ENCODE measurements at regions not wholly inside any gene's neighbourhood (a gene's known extent, or its start where the extent isn't known, plus 50 kb on each side); places are given as distances from the start of the nearest gene placed in this dataset.

DNA sequence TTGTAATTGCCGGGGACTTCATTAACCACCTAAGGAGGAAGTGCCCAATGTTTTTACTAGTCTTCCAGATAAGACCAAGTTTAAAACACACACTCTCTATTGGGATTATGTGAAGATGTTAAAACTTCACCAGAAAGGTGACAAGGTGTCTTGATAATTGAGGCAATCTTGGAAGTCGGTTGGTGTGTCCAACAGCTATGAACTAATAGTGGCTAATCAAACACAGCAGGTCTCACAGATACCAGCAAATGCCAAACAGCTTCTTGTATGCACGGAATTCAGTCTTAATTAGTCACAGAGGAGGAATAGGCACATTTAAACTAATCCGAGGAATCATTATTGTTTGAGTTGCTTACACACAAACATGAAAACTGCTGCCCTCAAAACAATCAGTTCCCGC is 214.5 kb downstream of the SEC61B start:
- no peak for DNase-seq (ENCODE audit: low read depth)

DNA sequence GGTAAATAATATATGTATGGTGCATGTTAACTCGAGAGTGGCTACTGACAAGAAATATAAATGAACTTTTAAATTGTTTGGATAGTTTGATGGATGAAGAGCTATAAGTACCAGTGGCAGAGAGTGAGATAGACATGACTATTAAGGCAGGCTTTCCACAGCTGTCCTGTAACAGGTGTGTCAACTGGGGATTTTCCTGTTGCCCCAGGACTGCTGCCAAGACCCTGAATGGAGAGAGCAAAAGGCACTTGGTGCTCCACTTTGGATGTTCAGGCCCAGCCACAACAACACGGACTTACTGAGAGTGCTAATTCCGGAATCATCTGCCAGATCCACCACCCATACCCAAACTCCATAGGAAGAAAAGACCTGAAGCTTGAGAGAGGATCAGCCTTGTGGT is 215.1 kb downstream of the SEC61B start:
- no peak for DNase-seq (ENCODE audit: low read depth)

DNA sequence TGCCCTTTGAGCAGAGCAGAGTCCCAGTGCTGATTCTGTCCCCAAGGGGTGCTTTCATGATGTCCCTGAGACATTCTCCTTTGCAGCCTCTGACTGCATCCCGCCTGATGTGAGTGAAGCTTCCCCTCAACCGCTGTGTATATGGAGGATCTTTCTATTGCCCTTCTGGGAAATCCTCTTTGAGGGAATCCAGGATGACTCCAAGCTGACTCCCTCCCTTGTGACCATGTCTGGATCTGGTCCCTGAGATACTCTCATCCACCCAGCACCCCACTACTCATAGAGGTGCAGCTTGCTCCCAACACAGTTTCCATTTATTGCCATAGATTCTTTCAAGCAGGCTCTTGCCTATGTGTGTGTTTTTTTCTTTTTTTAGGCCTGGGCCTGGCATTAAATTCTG is 216.5 kb downstream of the SEC61B start:
- no peak for DNase-seq (ENCODE audit: low read depth)

DNA sequence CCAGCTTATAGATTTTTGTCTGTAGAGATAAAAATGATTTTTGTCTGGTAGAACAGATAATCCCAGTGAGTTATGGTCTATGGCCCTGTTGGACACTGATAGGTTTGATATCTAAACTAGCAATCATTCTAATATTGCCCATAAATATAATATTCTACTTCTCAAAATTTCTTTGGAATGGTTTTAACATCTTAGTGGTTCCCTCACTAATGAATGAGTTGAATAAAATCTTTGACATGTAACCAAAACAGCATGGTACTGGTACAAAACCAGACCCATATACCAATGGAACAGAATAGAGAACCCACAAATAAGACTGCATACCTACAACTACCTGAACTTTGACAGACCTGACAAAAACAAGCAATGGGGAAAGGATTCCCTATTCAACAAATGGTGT is 219.7 kb downstream of the SEC61B start:
- DNase-seq (ENCODE audit: low read depth): no peak

DNA sequence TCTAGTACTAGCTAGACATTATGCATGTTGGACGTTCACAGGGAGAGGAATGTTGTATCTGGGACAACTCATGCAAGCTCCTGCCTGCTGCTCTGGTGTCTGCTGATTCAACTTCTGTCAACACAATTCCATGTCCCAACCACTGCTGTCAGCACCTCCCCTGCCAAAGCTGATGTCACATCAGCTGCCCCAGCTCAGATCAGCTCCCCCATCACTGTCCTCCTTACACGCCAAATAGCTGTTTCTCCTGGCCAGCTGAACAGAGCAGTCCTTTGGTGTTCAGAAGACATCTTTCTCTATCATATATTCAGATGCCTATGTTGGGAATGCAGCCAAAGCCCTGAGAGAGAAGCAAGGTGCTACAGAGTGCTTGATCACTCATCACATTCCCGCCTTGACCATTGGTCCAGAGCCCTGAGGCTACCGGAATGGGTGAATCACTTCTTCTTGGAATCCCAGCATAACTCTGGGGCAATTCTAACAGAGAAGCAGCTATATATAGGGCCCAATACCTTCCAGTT is 223.3 kb downstream of the SEC61B start:
- peak; percentile 98 for DNase-seq (ENCODE audit: low read depth)

DNA sequence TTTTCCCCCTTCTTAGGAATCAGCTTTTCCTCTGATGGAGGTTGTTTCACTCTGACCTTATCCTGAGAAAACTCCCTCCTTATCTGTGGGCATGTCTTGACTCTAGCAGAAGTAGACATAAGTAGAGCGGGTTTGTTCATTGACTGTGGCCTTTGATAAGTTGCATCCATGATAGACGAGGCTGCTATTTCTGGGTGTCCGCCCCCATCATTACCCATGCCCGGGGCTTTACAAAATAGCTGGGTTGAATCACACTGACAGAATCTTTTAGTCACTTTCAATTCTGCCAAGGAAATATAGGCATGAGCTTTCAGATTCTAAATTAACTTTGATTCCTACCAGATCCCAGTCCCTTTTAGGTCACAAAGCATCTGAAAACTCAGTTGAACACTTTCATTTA is 223.8 kb downstream of the SEC61B start:
- no peak for DNase-seq (ENCODE audit: low read depth)

DNA sequence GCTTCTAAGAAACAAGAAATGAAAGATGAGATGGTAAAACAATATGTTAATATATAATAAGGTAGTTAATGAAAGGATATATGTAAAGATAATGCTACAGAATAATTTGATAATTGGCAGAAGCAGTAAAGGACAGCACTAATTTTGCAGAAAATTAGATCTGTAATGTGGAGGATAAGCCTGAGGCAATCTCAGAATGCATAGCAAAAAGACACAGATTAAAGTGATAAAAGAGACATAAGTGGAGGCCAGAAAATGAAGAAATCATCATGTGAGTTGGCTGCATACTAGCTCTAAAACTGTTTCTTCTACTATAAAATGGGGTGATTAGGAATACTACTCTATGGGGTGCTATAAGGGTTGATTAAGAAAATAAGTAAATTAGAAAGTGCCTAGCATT is 225.9 kb downstream of the SEC61B start:
- no peak for DNase-seq (ENCODE audit: low read depth)

DNA sequence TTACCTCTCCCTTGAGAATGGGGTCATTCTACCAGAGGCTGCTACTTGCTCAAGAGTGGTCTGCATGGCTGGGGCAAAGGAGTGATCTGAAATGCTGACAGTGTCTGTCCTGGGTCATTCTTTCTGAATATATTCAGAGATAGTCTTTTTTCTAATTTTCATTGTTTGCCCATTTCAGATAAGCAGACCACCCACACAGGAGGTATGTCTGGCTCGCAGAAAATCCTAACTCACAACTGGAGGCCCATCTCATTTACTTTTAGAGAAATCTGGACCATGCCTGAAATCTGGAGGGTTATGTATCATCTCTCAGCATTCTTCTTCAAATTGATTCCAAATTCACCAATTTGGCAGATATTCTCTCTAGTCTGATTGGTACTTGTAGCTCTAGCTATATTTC is 227.6 kb downstream of the SEC61B start:
- no peak for DNase-seq (ENCODE audit: low read depth)

DNA sequence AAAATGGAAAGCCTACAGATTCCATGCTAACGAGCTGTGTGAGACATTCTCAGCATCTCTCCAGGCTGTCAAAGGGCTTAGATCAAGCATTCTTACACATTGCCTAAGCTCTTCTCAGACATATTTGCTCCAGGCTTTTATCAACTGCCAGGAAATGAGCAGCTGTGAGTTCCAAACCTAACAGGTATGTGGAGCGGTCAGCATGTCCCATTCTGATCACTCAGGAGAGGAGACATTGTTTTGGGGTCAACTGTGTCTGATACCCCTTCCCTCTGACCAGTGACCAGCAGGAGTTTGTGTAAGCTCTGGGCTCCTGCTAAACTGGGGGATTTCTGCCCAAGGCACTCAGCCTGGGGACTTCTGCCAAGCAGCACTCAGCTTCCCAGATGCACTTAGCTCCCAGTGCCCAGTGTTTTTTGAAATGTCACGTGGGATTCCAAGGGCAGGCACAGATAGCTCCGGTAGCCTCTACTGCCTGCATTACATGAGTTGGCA is 229.1 kb downstream of the SEC61B start:
- DNase-seq (ENCODE audit: low read depth): peak; percentile 62

DNA sequence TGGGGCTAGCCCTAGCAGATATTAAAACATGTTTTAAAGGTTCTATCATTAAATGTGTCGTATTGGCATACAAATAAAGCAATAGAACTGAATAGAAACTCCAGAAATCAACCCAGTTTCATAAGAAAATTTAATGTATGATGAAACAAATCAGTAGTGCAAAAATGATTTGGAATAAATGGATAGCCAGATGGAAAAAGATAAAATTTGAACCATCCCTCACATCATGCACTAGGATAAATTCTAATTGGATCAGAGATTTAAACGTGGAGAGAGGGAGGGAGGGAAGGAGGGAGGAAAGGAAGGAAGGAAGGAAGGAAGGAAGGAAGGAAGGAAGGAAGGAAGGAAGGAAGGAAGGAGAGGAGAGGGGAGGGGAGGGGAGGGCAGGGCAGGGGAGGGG is 235.3 kb downstream of the SEC61B start:
- no peak for DNase-seq (ENCODE audit: low read depth)

DNA sequence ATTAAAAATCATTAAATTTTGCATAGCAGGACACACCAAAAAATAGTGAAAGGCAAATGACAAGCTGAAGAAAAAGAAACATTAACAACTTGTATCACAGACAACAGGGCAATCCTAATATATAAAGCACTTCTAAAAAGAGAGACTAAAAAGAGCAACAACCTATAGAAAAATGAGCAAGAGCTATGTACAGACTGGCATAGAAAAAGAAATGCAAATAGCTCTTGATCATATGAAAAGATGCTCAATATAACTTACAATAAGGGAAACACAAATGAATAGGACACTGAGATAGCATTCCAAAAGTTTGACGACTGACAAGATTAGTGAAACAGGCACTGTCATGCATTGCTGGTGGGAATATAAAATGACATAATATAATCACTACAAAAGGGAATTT is 235.9 kb downstream of the SEC61B start:
- no peak for DNase-seq (ENCODE audit: low read depth)

DNA sequence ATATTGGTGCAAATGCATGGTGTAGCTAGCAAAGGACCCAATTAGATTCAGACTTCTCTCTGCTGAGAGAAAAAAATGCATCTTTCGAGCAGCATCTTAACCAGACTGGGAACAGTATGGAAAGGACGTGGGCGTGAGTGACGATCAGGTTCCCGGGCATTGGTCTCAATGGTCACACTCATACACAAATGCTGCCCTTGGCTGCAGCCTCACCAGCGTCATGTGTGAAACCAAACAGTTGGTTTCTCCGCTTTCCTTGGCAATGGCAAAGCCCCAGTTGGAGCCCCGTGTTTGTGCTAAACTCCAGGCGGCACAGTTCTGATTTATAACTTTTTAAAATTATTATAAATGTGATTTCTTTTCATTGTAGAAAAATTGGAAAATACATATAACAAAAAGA is 237.8 kb downstream of the SEC61B start:
- DNase-seq (ENCODE audit: low read depth): no peak

DNA sequence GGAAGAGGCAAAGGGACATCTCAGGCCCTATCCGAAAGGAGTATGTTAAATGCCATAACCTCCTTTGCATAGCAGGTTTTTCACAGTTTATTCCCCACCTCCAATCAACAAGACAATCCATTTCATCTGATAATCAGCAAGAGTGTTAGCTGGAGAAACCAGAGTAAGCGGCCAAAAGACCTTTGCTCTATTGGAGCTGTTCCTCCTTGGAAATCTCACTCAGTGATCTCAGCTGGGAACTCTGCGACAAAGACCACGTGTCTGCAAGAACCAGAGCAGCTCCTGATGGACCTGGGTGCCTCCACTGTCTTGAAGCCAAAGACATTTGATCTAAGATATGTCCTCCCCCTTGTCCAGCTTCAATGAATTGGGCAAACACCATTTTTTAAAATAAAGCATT is 241.0 kb downstream of the SEC61B start:
- DNase-seq (ENCODE audit: low read depth): no peak

DNA sequence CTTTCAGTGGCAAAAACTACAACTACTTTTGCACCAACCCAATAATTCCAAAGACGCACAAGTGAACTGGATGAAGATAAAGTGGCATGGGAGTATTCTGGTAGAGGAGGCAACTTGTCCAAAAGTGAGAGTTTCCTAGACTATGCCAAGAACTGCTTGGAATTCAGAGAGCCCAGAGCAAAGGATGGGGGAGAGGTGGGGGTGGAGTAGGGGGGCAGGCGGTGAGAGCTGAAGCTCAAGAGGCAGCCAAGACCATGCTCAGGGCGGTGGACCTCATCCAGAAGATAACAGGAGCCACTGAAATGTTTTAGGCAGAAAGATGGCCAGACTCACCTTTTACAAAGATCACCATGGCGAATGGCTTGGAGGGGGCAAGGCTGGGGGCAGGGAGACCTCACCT is 242.5 kb downstream of the SEC61B start:
- no peak for DNase-seq (ENCODE audit: low read depth)

DNA sequence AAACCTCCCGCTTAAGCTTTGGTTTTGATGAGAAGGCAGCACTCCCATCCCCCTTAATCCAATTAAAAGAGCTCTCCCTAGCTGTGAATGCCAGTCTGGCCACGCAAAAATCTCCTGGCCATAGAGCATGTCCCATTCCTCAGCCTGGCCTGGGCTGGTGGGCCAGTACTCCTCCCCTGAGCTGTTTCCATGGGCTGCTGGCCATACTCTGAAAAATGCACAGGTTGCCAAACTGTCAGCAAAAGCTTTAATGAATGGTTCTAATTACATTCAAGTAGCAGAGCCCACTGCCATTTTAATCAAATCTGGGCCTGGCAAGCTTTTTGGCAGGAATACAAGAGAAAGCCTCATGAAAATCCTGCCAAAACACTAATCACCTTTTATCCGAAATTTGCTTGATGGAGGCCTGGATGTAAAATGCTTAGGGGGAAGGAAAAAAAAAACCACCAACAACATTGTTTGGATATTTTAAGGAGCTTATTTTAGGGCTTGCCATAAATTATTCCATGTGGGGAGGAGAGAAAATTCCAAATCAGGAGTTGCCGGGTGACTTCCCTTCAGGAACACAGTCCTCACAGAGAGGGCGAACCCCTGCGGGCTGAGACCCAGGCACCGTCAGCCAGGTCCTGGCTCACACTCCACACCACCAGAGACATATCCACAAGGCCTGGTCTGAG is 243.3 kb downstream of the SEC61B start:
- DNase-seq (ENCODE audit: low read depth): peak; percentile 82

DNA sequence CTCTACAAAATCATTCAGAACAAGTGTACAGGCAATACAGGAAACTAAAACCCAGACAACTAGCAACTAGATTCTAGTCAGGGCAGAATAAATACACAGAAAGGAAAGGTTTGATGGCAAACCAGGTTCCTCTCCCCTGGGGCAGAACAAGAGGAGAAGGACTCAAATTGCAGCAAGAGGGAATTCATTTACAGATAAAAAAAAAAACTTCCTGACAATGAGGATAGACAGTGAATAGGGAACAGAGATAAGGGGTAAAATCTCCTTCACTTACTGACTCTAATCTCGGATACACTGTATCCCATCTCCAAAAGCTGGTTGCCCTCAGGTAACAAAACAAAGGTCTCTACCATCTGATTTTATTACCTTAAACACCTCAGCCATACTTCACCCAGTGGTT is 244.0 kb downstream of the SEC61B start:
- DNase-seq (ENCODE audit: low read depth): no peak

DNA sequence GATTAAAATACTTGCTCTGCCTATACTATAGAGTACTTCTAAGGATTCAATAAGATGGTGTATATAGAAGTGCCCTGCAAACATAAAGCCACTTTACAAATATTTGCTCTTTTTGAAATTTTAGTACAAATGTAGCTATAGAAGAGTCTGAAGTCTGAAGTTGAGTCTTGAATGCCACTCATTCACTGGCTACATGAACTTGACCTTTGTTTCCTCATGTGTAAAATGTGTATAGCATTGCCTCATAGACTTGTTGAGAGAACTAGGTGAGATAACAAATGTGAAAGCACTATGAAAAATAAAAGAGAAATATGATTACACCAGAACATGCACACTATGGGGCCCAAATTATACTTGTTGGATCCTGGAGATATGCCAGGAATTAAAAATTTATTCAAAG is 244.7 kb downstream of the SEC61B start:
- no peak for DNase-seq (ENCODE audit: low read depth)

DNA sequence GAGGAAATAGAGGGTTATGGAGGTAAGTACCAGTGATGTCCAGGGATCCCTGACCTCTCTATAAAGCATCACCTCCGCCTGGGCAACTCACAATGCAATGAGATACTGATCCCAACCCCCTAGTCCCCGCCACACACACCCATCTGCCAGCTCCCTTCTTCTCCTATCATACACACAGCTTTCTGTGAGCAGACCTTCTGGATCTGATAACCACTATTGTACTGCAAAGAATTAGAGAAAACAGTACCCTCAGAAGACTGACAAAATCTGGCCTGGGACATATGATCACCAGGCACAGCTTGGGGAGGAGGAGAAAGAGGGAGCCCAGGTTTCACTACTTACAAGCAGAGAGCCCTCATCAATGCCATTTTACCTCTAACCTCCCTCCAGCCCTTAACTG is 249.0 kb downstream of the SEC61B start:
- no peak for DNase-seq (ENCODE audit: low read depth)

DNA sequence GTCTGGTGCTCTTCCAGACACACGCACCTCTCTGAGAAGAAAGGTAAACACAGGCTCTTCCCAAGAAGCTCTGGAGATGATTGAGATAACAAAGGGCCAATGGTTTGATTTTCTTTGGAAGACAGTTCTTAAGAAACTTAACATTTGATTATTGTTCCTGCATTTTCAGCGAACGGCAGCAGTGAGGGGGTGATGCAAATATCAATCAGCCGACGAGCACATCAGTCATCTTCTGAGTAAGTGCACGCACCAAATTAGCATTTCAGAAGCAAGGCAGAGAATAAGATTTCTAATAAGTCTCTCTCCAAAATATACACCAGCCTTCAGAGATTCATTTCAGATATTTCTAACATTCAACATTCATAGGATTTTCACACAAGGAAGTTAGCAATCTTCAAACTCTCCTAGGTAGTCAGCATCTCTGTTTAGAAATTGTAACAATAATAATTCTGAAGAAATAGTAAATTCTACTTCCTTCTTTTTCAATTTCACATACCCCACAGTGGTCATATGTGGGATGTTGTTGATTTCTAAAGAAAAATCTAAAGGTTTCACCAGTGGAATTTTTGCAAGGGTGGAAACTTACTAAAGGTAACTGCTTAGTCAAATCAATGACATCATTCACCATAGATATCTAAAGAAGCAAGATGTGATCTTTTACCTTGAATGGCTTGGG is 250.3 kb downstream of the SEC61B start:
- no peak for DNase-seq (ENCODE audit: low read depth)

DNA sequence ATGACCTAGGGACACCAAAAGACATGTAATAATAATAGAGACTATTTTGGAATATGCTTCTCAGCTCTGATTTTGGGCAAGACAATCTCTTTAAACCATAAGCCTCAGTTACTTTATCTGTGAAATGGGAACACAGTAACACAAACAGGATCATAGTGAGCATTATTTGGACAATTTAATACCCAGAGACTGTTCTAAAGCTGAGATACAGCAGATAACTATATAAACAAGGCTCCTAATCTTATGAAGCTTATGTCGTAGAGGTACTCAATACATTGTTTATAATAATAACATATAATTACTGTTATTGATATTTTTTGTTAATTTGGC is 250.8 kb downstream of the SEC61B start:
- no peak for DNase-seq (ENCODE audit: low read depth)

DNA sequence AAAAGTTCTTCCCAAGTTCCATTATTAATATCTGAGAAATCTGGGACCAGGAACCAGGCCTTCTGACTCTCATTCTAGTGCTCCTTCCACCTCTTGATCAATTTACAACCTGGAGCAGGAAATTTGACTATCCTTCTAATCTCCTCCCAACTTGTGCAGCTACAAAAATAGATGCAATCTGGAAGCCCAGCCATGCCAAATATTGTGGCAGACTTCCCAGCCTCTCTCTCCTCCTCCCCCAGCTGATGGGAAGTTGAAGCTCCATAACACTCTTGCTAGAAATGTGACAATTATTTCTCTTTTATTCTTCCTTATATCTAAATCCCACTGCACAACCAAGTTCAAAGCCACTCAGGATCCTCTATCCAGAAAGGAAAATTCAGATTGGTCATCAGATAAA is 252.1 kb downstream of the SEC61B start:
- peak; percentile 70 for DNase-seq (ENCODE audit: low read depth)

DNA sequence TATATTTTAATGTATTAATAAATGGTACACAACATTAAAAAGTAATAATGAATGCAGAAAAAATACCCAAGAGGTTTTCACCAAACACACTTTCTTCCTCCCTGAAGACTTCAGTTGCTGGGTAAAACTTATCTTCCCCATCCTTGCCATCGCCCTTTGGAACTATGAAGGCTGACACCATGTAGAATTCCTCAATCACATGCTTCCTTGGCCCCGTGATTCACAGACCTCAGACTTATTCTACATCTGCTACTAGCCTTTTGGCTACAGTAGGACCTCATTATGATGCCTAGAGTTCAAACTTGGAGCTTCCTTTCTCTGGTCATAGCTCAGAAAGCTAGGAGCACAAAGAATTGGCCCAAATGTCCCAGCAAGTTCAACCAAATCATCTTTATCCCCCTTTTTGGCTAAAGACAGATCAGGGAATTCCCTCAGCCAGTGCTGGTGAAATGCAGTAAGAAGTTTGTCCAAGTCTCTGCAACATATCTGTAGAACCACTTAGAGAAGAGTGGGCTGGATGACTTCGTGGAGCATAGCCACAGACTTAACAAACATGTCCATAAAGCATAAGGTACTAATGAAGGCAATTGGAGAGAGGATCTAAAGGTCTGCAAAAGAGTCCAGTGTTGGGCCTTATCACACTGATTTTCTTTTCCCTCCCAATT is 253.5 kb downstream of the SEC61B start:
- DNase-seq (ENCODE audit: low read depth): peak; percentile 11

DNA sequence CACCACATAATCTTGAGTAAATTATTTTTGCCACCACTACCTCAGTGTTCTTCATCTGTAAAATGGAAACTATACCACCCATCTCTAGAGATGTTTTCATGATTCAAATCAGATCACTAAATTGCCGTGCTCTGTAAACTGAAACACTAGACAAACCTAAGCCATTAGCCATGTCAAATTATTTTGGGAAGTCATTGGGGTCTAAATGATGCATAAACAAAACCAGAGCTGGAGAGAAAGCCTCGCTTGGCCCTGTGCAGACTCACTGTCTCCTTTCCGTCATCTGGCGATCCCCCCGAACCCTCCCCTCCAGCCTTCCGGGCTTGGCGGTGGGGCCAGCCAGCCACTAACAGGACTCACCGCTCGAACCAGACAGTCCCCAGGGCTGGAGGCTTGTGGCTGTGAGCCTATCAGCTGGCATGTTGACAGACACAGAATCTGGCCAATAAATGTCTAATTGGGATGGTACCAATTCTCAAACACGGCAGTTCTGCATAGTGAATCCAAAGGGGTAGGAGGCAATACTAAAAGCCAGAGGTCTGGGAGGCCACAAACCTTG is 256.5 kb downstream of the SEC61B start:
- no peak for DNase-seq (ENCODE audit: low read depth)
